ENCODE measurements at regions not wholly inside any gene's neighbourhood (a gene's known extent, or its start where the extent isn't known, plus 50 kb on each side); places are given as distances from the start of the nearest gene placed in this dataset.

- TF ChIP-seq POLR2A (IDR thresholded peaks at IDR 0.05; ENCODE audit: low read depth, low read length) = no peak
- no peak for FAIRE-seq
- no peak for DNase-seq (ENCODE audit: insufficient read length, low spot score)
Measured at GRCh38 chr13:70330697-70331361, 222.6 kb upstream of the KLHL1 start.

- no peak for TF ChIP-seq POLR2A (IDR thresholded peaks at IDR 0.05; ENCODE audit: low read depth, low read length)
- FAIRE-seq = no peak
- no peak for DNase-seq (ENCODE audit: insufficient read length, low spot score)
Measured at GRCh38 chr13:70324519-70324918, 216.3 kb upstream of the KLHL1 start.

- TF ChIP-seq POLR2A (IDR thresholded peaks at IDR 0.05; ENCODE audit: low read depth, low read length) = no peak
- FAIRE-seq = no peak
Measured at GRCh38 chr13:70311191-70311590, 202.9 kb upstream of the KLHL1 start.

GRCh38 chr13:70310396-70311119, 202.3 kb upstream of the KLHL1 start:
- peak; percentile 4 for DNase-seq (ENCODE audit: insufficient read length, low spot score)
- FAIRE-seq = peak; percentile 27
- TF ChIP-seq POLR2A (IDR thresholded peaks at IDR 0.05; ENCODE audit: low read depth, low read length) = no peak

More at GRCh38 chr13:70311191-70311590, 202.9 kb upstream of the KLHL1 start:
- no peak for DNase-seq (ENCODE audit: insufficient read length, low spot score)

GRCh38 chr13:70297189-70297616, 189.0 kb upstream of the KLHL1 start:
- TF ChIP-seq POLR2A (IDR thresholded peaks at IDR 0.05; ENCODE audit: low read depth, low read length) = no peak
- FAIRE-seq = no peak
- no peak for DNase-seq (ENCODE audit: insufficient read length, low spot score)

- DNase-seq (ENCODE audit: insufficient read length, low spot score) (no peak), FAIRE-seq (no peak)
- TF ChIP-seq POLR2A (IDR thresholded peaks at IDR 0.05; ENCODE audit: low read depth, low read length) = no peak
Measured at GRCh38 chr13:70284371-70284770, 176.1 kb upstream of the KLHL1 start.

GRCh38 chr13:70275841-70276240, 167.6 kb upstream of the KLHL1 start:
- TF ChIP-seq POLR2A (IDR thresholded peaks at IDR 0.05; ENCODE audit: low read depth, low read length) = no peak
- no peak for DNase-seq (ENCODE audit: insufficient read length, low spot score)
- no peak for FAIRE-seq

DNA sequence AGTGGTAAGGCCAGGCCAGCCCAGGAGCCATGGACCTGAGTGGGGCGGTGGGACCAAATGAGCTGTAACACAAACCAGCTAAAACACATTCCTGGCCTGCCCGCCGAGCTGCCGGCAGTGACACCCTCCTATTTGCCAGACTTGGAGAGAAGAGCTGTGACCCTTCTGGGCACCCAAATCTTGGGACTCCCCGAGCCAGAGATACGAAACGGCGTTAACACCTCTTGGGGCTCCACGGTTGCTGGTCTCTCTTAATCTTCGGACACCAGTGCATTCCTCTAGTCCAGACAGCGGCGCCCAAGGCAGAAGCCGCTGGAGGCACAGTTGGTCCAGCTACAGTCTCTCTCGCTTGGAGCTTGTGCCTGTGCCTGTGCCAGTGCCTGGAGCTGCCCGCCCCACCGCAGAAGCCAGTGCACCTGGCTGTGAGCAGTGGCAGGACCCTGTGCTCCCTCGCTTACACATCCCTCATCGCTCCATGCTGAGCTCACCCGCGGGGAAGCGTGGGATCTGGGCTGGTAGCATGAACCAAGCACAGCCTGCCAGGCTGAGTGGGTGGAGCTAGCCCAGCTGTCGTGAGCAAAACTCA, 147.2 kb upstream of the KLHL1 start:
- FAIRE-seq = no peak
- TF ChIP-seq POLR2A (IDR thresholded peaks at IDR 0.05; ENCODE audit: low read depth, low read length) = no peak
- no peak for DNase-seq (ENCODE audit: insufficient read length, low spot score)

- no peak for DNase-seq (ENCODE audit: insufficient read length, low spot score)
- no peak for TF ChIP-seq POLR2A (IDR thresholded peaks at IDR 0.05; ENCODE audit: low read depth, low read length)
- FAIRE-seq = no peak
Measured at GRCh38 chr13:70253834-70254233, 145.6 kb upstream of the KLHL1 start.

- DNase-seq (ENCODE audit: insufficient read length, low spot score) (no peak), FAIRE-seq (no peak)
- TF ChIP-seq POLR2A (IDR thresholded peaks at IDR 0.05; ENCODE audit: low read depth, low read length) = no peak
Measured at GRCh38 chr13:70253411-70253810, 145.2 kb upstream of the KLHL1 start.

DNA sequence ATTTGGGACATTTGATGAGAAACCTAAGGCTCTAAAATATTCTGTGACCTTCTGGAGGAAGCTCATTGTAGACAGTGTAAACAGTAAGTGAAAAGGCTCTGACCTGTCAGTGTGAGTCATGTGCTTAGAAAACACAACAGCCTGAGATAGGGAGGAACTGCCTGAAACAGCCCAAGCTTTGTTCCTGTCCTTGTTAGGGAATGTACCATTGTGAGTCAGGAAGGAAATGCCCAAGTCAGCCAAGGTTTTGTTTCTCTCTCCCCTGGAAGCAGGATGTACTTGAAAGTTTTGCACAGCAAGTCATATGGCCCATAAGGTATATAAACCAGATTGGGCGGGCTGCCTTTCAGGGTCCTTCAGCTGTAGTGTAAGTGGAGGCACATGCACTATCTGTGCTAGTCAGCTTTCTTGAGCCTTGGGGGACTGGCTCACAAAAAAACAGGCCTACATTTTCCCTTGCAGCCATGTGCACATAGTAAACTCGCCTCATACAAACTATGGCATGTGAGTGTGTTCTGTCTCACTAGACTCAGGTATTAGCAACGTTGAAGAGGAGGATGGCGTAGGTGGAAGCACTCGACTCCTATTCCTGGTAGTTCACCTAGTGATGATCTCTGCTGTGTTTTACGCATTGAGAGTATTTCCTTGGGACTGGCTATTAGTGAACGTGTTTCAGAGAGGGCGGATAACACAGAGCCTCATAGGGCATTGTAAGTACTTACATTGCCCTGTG, 141.2 kb upstream of the KLHL1 start:
- peak; percentile 85 for FAIRE-seq
- no peak for TF ChIP-seq POLR2A (IDR thresholded peaks at IDR 0.05; ENCODE audit: low read depth, low read length)
- DNase-seq (ENCODE audit: insufficient read length, low spot score) = peak; percentile 6

DNA sequence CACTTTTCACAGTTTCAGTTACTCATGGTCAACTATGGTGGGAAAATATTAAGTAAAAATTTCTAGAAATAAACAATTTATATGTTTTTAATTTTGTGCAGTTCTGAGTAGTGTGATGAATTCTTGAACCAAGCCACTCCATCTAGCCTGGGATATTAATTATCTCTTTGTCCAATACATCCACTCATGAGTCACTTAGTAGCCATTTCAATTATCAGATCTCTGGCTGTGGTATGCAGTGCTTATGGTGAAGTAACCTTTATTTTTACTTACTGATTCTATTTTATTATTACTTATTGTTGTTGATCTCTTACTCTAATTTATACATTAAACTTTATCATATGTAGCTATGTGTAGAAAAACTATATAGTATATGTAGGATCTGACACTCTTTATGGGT, 128.9 kb upstream of the KLHL1 start:
- no peak for TF ChIP-seq POLR2A (IDR thresholded peaks at IDR 0.05; ENCODE audit: low read depth, low read length)
- FAIRE-seq (no peak), DNase-seq (ENCODE audit: insufficient read length, low spot score) (no peak)

DNA sequence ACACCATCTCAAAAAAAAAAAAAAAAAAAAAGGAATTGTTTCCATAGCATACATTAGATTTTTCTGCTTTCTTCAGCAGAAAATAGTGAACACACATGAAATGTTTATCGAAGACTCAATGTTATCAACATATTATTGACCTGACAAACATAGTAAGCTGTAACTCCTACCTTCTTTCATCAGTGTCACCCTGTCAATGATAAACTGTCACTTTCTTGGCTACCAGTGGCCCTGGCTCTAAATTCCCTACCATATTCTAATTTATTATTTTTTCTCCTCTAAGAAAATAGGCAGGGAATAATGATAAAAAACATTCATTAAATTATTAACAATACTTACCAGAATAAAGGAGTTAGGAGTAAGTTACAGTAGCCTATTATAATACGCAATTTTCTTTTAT, 127.3 kb upstream of the KLHL1 start:
- no peak for DNase-seq (ENCODE audit: insufficient read length, low spot score)
- TF ChIP-seq POLR2A (IDR thresholded peaks at IDR 0.05; ENCODE audit: low read depth, low read length) = no peak
- FAIRE-seq = no peak

GRCh38 chr13:70223911-70224310, 115.7 kb upstream of the KLHL1 start:
- no peak for TF ChIP-seq POLR2A (IDR thresholded peaks at IDR 0.05; ENCODE audit: low read depth, low read length)
- no peak for DNase-seq (ENCODE audit: insufficient read length, low spot score)
- FAIRE-seq = no peak
